GM20431 (cell line): ENCODE measurements at regions not wholly inside any gene's neighbourhood (a gene's known extent, or its start where the extent isn't known, plus 50 kb on each side); places are given as distances from the start of the nearest gene placed in this dataset.

Experiments
- in situ Hi-C: fragments of 300-500 bp; cut with MseI, MboI; formaldehyde crosslinking; loops from one replicate; pipeline ENCODE4 v1.15.0; 2020; ENCODE audit warnings: low sequenced_read_pairs; ENCODE audit not compliant: unreplicated experiment

- in situ Hi-C loops, result no loop called here
These were observed 206.9 kb upstream of the MVB12B start for GRCh38 chr9:126119731-126120130.

GRCh38 chr9:126122901-126123616 is 203.6 kb upstream of the MVB12B start:
- in situ Hi-C loops, result no loop called here

GRCh38 chr9:126123927-126124326 is 202.7 kb upstream of the MVB12B start:
- in situ Hi-C loops, result no loop called here

- in situ Hi-C loops, result no loop called here
These were observed 201.5 kb upstream of the MVB12B start for GRCh38 chr9:126125177-126125576.

DNA sequence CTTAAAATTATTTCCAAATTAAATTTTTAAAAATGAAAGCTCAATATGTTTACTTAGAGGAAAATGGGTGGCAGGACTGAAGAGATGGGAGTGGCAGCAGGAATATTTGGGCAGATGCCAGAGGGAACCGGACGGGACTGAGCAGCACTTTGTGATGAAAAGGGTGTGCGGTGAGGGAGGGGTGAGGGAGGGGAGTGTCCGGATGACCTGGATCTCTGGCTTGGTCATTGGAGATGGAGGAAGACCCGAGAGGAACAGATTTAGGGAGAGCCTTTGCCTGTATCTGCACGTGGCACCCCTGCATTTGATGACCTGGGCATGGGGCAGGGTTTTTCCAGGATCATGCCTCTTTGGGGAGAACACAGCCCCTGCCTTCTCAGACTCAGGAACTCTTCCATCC is 201.1 kb upstream of the MVB12B start:
- in situ Hi-C loops, result no loop called here

- in situ Hi-C loops, result no loop called here
These were observed 200.6 kb upstream of the MVB12B start for GRCh38 chr9:126125992-126126409.

DNA sequence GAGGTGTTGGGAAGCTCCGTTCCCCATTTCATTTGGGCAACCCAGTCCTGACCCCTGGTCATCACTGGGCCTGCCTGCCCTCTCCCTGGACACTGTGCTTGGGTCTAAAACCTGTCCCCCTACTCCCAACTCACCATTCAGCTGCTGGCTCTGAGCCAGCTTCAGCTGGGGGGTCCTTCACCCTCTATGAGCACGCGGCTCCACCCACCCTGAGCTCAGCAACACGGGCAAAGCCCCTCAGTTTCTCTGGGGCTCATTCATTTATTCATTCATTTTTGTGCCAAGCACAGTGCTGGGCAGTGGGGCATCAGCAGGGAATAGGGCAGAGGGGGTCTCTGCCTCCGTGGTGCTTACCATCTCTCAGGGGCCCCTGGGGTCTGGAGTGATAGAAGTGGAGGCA is 199.8 kb upstream of the MVB12B start:
- in situ Hi-C loops, result no loop called here

GRCh38 chr9:126127591-126127990 is 199.0 kb upstream of the MVB12B start:
- in situ Hi-C loops, result no loop called here

- in situ Hi-C loops, result no loop called here
These were observed 198.0 kb upstream of the MVB12B start for GRCh38 chr9:126128494-126129142.

GRCh38 chr9:126131066-126132010 is 195.3 kb upstream of the MVB12B start:
- in situ Hi-C loops, result no loop called here

- in situ Hi-C loops, result no loop called here
These were observed 193.9 kb upstream of the MVB12B start for GRCh38 chr9:126132746-126133145.

DNA sequence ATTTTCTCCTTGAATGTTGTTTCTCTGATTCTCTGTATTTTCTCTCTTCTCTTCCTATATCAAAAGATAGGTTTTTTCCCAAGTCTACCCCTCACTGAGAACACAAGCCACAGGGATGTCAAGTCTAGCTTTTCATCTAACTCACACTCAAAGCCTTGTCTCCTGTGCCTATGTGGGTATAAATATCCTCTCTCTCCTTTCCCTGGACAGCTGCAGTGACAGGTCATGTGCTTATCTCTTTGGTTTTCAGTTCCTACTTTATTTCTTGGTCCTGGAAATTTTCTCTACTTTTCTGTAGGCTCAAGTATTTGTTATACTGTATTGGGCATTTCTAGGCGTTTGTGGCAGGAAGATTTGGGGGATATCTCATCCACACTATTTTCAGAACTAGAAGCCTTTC is 182.4 kb upstream of the MVB12B start:
- in situ Hi-C loops, result no loop called here

- in situ Hi-C loops, result no loop called here
These were observed 181.8 kb upstream of the MVB12B start for GRCh38 chr9:126144603-126145456.

DNA sequence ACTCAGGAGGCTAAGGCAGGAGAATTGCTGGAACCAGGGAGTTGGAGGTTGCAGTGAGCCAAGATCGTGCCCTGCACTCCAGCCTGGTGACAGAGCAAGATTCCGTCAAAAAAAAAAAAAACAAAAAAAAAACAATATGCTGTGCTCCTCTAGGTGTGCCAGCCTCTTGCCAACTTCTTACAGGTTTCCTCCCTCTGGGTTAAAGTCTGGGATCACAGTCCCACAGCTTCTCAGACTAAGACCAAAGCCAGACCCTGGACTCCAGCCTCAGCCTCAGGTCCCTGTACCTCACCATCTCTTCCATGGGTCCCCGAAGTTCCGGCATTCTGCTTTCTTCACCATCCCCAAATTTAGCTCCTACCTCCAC is 180.8 kb upstream of the MVB12B start:
- in situ Hi-C loops, result no loop called here

GRCh38 chr9:126146254-126147145 is 180.1 kb upstream of the MVB12B start:
- in situ Hi-C loops, result no loop called here

GRCh38 chr9:126147186-126147935 is 179.3 kb upstream of the MVB12B start:
- in situ Hi-C loops, result no loop called here

DNA sequence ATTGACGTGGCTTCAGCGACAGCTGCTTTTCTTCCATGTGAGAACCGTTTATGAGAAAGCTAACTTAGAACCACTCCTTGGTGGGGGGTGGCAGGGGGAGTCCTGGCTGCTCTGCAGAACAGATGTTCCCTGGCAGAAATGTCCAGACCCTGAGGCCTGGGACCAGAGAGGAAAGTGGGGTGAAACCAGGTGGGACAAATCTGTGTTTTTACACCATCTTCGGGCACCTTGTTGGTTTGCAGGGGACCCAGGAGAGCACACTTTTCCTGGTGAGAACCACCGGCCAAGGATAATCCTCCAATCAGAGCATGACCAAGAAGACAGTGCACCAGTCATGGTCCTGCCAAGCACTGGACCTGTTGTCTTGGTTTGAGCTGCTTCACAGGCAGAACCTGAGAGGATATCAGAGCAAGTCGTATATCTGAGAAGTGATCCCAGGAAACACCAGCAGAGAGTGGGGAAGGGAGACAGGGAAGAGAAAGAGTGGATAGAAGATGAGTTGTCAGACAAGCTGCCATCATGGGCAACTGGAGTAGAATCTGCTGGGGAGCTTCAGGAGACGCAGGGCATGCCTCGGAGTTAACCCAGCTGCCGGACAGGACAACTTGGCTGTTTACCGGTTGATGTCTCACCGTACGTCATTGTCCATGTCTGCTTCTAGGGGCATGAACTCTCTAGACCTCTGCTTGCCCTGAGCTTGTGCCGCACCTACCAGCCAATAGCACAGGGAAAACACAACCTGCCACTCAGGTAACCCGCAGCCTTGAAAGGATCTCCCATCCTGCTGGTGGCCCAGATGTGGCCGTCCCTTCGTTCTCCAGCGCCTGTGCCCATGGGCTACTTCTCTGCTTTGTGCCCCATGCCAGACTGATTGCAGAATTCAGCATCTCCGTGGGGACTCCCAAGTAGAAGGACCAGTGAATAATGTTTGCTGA is 178.4 kb upstream of the MVB12B start:
- in situ Hi-C loops, result no loop called here
